Loucy (cell line): ENCODE measurements at regions not wholly inside any gene's neighbourhood (a gene's known extent, or its start where the extent isn't known, plus 50 kb on each side); places are given as distances from the start of the nearest gene placed in this dataset.
"Not testable (repeated sequence)": the region's sequence is repeated elsewhere in the genome, so short reads cannot be mapped to it uniquely, and the experiment has no call there.

ENCODE experiments used
- H2AFZ ChIP-seq: fragments of 200-600 bp; sonication (generic); 2 replicates; pipeline ENCODE4 v1.6.0; 2016; ENCODE audit warnings: antibody characterized with exemption, mild to moderate bottlenecking, low read length, moderate library complexity
- H3F3A ChIP-seq: fragments of 200-600 bp; 2 replicates; pipeline ENCODE4 v1.6.0; 2016; ENCODE audit warnings: antibody characterized with exemption, low read depth, mild to moderate bottlenecking
- H3K27me3 ChIP-seq: fragments of 200-600 bp; sonication (generic); 2 replicates; pipeline ENCODE4 v1.6.1; 2014; ENCODE audit warnings: low read length, mild to moderate bottlenecking; ENCODE audit not compliant: insufficient read depth, poor library complexity, severe bottlenecking
- H3K36me3 ChIP-seq: fragments of 200-600 bp; sonication (generic); 2 replicates; pipeline ENCODE4 v1.6.1; 2016; ENCODE audit warnings: low read length; ENCODE audit not compliant: insufficient read depth
- H3K4me1 ChIP-seq: fragments of 200-600 bp; sonication (generic); 2 replicates; pipeline ENCODE4 v1.5.1; 2014; ENCODE audit warnings: low read length, mild to moderate bottlenecking; ENCODE audit not compliant: insufficient read depth, poor library complexity, severe bottlenecking
- H3K4me2 ChIP-seq: fragments of 200-600 bp; sonication (generic); 2 replicates; pipeline ENCODE4 v1.6.0; 2014; ENCODE audit warnings: antibody characterized with exemption, low read length, low read depth, mild to moderate bottlenecking; ENCODE audit not compliant: poor library complexity, severe bottlenecking
- H3K4me3 ChIP-seq: fragments of 200-600 bp; sonication (generic); 2 replicates; pipeline ENCODE4 v1.5.1; 2014; ENCODE audit warnings: low read length, mild to moderate bottlenecking, mixed read lengths; ENCODE audit not compliant: poor library complexity, severe bottlenecking
- H3K79me2 ChIP-seq: fragments of 200-600 bp; sonication (generic); 2 replicates; pipeline ENCODE4 v1.6.1; 2014; ENCODE audit warnings: low read length; ENCODE audit not compliant: insufficient read depth
- H3K9ac ChIP-seq: fragments of 200-600 bp; sonication (generic); 2 replicates; pipeline ENCODE4 v1.6.0; 2014; ENCODE audit warnings: mild to moderate bottlenecking, low read depth, low read length, moderate library complexity; ENCODE audit not compliant: poor library complexity, severe bottlenecking
- H3K9me2 ChIP-seq: fragments of 200-600 bp; sonication (generic); replicated peaks from 2 replicates; pipeline ENCODE4 v1.6.1; 2016; ENCODE audit warnings: low read depth, low read length, mixed read lengths
- H3K9me3 ChIP-seq: fragments of 200-600 bp; sonication (generic); 2 replicates; pipeline ENCODE4 v1.6.1; 2014; ENCODE audit warnings: mild to moderate bottlenecking, antibody characterized with exemption, low read length, low read depth; ENCODE audit not compliant: insufficient read depth
- H4K20me1 ChIP-seq: fragments of 200-600 bp; sonication (generic); 2 replicates; pipeline ENCODE4 v1.6.0; 2014; ENCODE audit warnings: antibody characterized with exemption, low read length, mild to moderate bottlenecking; ENCODE audit not compliant: insufficient read depth, poor library complexity, severe bottlenecking
- CTCF ChIP-seq: fragments of 200-600 bp; sonication (generic); conservative IDR thresholded peaks from 2 replicates; pipeline ENCODE4 v1.5.1; 2014; ENCODE audit warnings: mild to moderate bottlenecking, antibody characterized with exemption, low read length
- EZH2phosphoT487 ChIP-seq: fragments of 200-600 bp; IDR thresholded peaks from 2 replicates; pipeline ENCODE4 v1.6.1; 2018; ENCODE audit warnings: antibody characterized with exemption, mild to moderate bottlenecking, moderate library complexity, borderline replicate concordance

- Histone ChIP-seq H3K9me3 (no peaks in the 10 kb centered on the region), H3K27me3 (no peaks in the 10 kb centered on the region), H3F3A (no peaks in the 10 kb centered on the region), H3K79me2 (no peaks in the 10 kb centered on the region), H3K4me1 (no peaks in the 10 kb centered on the region), H3K36me3 (no peaks in the 10 kb centered on the region), H3K4me2 (no peak overlapping the region), H3K4me3 (no peak overlapping the region), H3K9me2 (no peaks in the 10 kb centered on the region), H3K9ac (no peak overlapping the region), H4K20me1 (no peaks in the 10 kb centered on the region), H2AFZ (no peak overlapping the region)
- no peak for TF ChIP-seq EZH2phosphoT487
- TF ChIP-seq CTCF, result no peak
Measured at GRCh38 chr13:90889906-90890834, 457.3 kb upstream of the MIR17HG start.

DNA sequence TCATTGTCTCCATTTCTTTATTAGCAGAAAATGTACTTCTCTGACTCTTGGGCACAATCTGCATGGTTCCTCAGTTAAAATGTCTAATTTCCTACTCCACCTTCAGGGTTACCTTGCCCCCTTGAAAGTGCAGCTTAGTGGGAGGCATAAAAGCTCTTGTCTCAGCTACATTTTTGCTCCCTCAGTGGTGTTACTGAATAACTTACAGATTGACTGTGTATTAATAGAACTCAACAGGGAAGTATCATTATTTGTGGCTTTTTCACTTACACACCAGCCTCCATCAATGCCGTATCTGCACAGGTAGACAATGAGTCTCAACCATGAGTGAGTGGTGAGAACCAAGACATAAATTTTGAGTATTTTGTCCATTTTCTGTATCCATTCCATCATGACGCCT lies 456.2 kb upstream of the MIR17HG start:
- Histone ChIP-seq H3K4me1 (no peaks in the 10 kb centered on the region), H3F3A (no peaks in the 10 kb centered on the region)

GRCh38 chr13:90893199-90893598 lies 454.3 kb upstream of the MIR17HG start:
- H3K4me3 ChIP-seq, H3K36me3 ChIP-seq, H3K27me3 ChIP-seq, H3K9me2 ChIP-seq, H3K4me1 ChIP-seq, H3K9me3 ChIP-seq, H3K79me2 ChIP-seq, H3F3A ChIP-seq, H3K4me2 ChIP-seq, H4K20me1 ChIP-seq, H3K9ac ChIP-seq, H2AFZ ChIP-seq: not testable (repeated sequence)

More for the DNA sequence above, 456.2 kb upstream of the MIR17HG start:
- Histone ChIP-seq H4K20me1 (no peaks in the 10 kb centered on the region), H3K9me3 (no peaks in the 10 kb centered on the region), H3K36me3 (no peaks in the 10 kb centered on the region), H2AFZ (no peak overlapping the region), H3K79me2 (no peaks in the 10 kb centered on the region), H3K4me2 (no peak overlapping the region), H3K9ac (no peak overlapping the region), H3K9me2 (no peaks in the 10 kb centered on the region), H3K4me3 (no peak overlapping the region), H3K27me3 (no peaks in the 10 kb centered on the region)
- TF ChIP-seq EZH2phosphoT487 (no peak), CTCF (no peak)

- TF ChIP-seq EZH2phosphoT487 (no peak), CTCF (no peak)
Measured at GRCh38 chr13:90896002-90896401, 451.5 kb upstream of the MIR17HG start.

More at GRCh38 chr13:90896002-90896401, 451.5 kb upstream of the MIR17HG start:
- Histone ChIP-seq H3K79me2 (no peaks in the 10 kb centered on the region), H3K9ac (no peak overlapping the region), H3K4me3 (no peak overlapping the region), H3K4me1 (no peaks in the 10 kb centered on the region), H3F3A (no peaks in the 10 kb centered on the region), H4K20me1 (no peaks in the 10 kb centered on the region), H3K9me3 (no peaks in the 10 kb centered on the region), H3K4me2 (no peak overlapping the region), H3K27me3 (no peaks in the 10 kb centered on the region), H2AFZ (no peak overlapping the region), H3K36me3 (no peaks in the 10 kb centered on the region), H3K9me2 (no peaks in the 10 kb centered on the region)
